Trophoblast cell (in vitro differentiated cells and primary cell): ENCODE measurements at regions not wholly inside any gene's neighbourhood (a gene's known extent, or its start where the extent isn't known, plus 50 kb on each side); places are given as distances from the start of the nearest gene placed in this dataset.

ENCODE experiments used
- DNase-seq, 2 donors: peaks; one replicate each; pipeline ENCODE4 v3.0.0-alpha.2; 2016
- H2AFZ ChIP-seq: 2 replicates; pipeline ENCODE4 v1.6.1; 2013; ENCODE audit warnings: low read length, moderate library complexity, mild to moderate bottlenecking; ENCODE audit not compliant: insufficient read depth, poor library complexity
- H2AK5ac ChIP-seq: 2 replicates; pipeline ENCODE4 v1.6.1; 2013; ENCODE audit warnings: mild to moderate bottlenecking, low read length
- H2BK120ac ChIP-seq: 2 replicates; pipeline ENCODE4 v1.6.1; 2013; ENCODE audit warnings: low read length, mild to moderate bottlenecking, moderate library complexity; ENCODE audit not compliant: insufficient read depth, poor library complexity
- H2BK12ac ChIP-seq: 2 replicates; pipeline ENCODE4 v1.6.1; 2013; ENCODE audit warnings: mild to moderate bottlenecking, low read length, moderate library complexity
- H2BK5ac ChIP-seq: 2 replicates; pipeline ENCODE4 v1.6.1; 2013; ENCODE audit warnings: low read length, low read depth, moderate library complexity, mild to moderate bottlenecking; ENCODE audit not compliant: poor library complexity
- H3K14ac ChIP-seq: 2 replicates; pipeline ENCODE4 v1.6.1; 2013; ENCODE audit warnings: mild to moderate bottlenecking, low read length
- H3K18ac ChIP-seq: 2 replicates; pipeline ENCODE4 v1.6.1; 2013; ENCODE audit warnings: mild to moderate bottlenecking, low read length
- H3K23ac ChIP-seq: 2 replicates; pipeline ENCODE4 v1.6.1; 2013; ENCODE audit warnings: low read length
- H3K27ac ChIP-seq: 2 replicates; pipeline ENCODE4 v1.5.1; 2013; ENCODE audit warnings: low read depth, mild to moderate bottlenecking, inconsistent platforms, low read length, moderate library complexity
- H3K27me3 ChIP-seq: 2 replicates; pipeline ENCODE4 v1.6.1; 2013; ENCODE audit warnings: inconsistent platforms, mild to moderate bottlenecking, low read length, moderate library complexity; ENCODE audit not compliant: insufficient read depth
- H3K36me3 ChIP-seq, 2 experiments: 1 replicate in 1 of 2; 2 replicates in 1 of 2; pipeline ENCODE4 v1.6.1; 2013; ENCODE audit warnings: low read length in 2 of 2, mild to moderate bottlenecking in 2 of 2, moderate library complexity in 1 of 2; ENCODE audit not compliant: insufficient read depth in 2 of 2, control insufficient read depth in 1 of 2
- H3K4ac ChIP-seq: 2 replicates; pipeline ENCODE4 v1.6.1; 2013; ENCODE audit warnings: low read depth, mild to moderate bottlenecking, low read length, moderate library complexity
- H3K4me1 ChIP-seq, 2 experiments: 1 replicate in 1 of 2; 2 replicates in 1 of 2; pipeline ENCODE4 v1.6.1; 2013; ENCODE audit warnings: low read length in 2 of 2, mild to moderate bottlenecking in 2 of 2, moderate library complexity in 1 of 2; ENCODE audit not compliant: insufficient read depth in 2 of 2, control insufficient read depth in 1 of 2
- H3K4me2 ChIP-seq: 2 replicates; pipeline ENCODE4 v1.6.1; 2013; ENCODE audit warnings: inconsistent platforms, mild to moderate bottlenecking, low read length, moderate library complexity
- H3K4me3 ChIP-seq: 2 replicates; pipeline ENCODE4 v1.5.1; 2013; ENCODE audit warnings: mild to moderate bottlenecking, low read depth, low read length, inconsistent platforms
- H3K79me1 ChIP-seq: one replicate; pipeline ENCODE4 v1.6.1; 2013; ENCODE audit warnings: low read length
- H3K79me2 ChIP-seq: 2 replicates; pipeline ENCODE4 v1.6.1; 2013; ENCODE audit warnings: low read length, mild to moderate bottlenecking; ENCODE audit not compliant: control insufficient read depth, insufficient read depth, poor library complexity
- H3K9ac ChIP-seq: 2 replicates; pipeline ENCODE4 v1.6.1; 2013; ENCODE audit warnings: mild to moderate bottlenecking, low read length
- H3K9me3 ChIP-seq: 2 replicates; pipeline ENCODE4 v1.6.1; 2013; ENCODE audit warnings: low read depth, mild to moderate bottlenecking, control low read depth, inconsistent platforms, low read length; ENCODE audit not compliant: insufficient read depth
- H4K12ac ChIP-seq: 2 replicates; pipeline ENCODE4 v1.6.1; 2013; ENCODE audit warnings: low read depth, mild to moderate bottlenecking, low read length, moderate library complexity
- H4K8ac ChIP-seq: 2 replicates; pipeline ENCODE4 v1.6.1; 2013; ENCODE audit warnings: low read depth, mild to moderate bottlenecking, low read length, moderate library complexity
- H4K91ac ChIP-seq: one replicate; pipeline ENCODE4 v1.6.1; 2013; ENCODE audit warnings: low read depth, mild to moderate bottlenecking, low read length, moderate library complexity
- WGBS: extraction: QIAGEN DNeasy Blood & Tissue Kit; methylation state at CpG from one replicate; pipeline ENCODE4 v1.1.7; 2013; ENCODE audit warnings: missing lambda C conversion rate; ENCODE audit not compliant: insufficient read length, insufficient coverage; ENCODE audit errors: extremely low coverage; 5-methylcytosine and 5-hydroxymethylcytosine counted together

DNA sequence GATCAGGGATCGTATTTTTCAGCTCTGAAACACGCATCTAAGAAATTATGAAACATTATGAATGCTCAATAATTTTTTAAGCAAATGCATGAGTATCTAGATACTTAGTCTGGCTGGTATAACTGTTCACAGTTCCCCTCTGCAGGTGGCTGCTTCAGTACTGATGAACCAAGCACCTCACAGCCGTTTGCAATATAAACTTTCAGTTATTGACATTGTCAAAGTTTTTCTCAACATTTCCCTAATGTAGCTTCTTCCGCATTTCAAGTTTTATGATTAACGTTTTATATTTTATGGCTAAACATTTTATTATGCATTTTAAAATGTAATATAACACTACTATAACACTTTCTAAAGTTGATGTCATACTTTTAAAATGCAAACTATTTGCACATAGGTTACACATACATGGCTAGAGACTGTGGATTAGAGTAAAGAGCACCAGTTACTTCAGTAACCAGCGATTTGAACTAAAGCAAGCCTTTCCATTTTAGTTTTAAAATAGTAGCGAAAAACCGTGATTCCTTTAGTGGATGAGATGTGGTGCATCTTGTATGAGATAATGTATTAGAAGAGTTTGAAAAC lies 495.4 kb downstream of the XIRP2 start:
- Histone ChIP-seq H3K4me2 (no peak overlapping the region), H3K9me3 (no peaks in the 10 kb centered on the region), H3K4me3 (no peak overlapping the region), H4K91ac (no peak overlapping the region), H3K9ac (no peak overlapping the region), H2BK5ac (no peak overlapping the region), H2BK12ac (no peak overlapping the region), H3K23ac (no peak overlapping the region), H2AFZ (no peak overlapping the region), H3K36me3 (no peaks in the 10 kb centered on the region), H3K27me3 (no peaks in the 10 kb centered on the region), H3K27ac (no peak overlapping the region), H2AK5ac (no peak overlapping the region), H2BK120ac (no peak overlapping the region), H3K18ac (no peak overlapping the region), H4K8ac (no peak overlapping the region), H3K14ac (no peak overlapping the region), H3K4ac (no peak overlapping the region), H3K79me1 (no peaks in the 10 kb centered on the region), H3K4me1 (no peaks in the 10 kb centered on the region), H4K12ac (no peak overlapping the region), H3K79me2 (no peaks in the 10 kb centered on the region)
- no peak for DNase-seq
- WGBS: no CpG with 5 or more reads among the region's 8 CpGs

- Histone ChIP-seq H2BK5ac (no peak overlapping the region), H3K18ac (no peak overlapping the region), H3K9ac (no peak overlapping the region), H2AFZ (no peak overlapping the region), H3K79me1 (no peaks in the 10 kb centered on the region), H3K27me3 (no peaks in the 10 kb centered on the region), H3K4ac (no peak overlapping the region), H3K4me1 (no peaks in the 10 kb centered on the region), H3K14ac (no peak overlapping the region), H4K8ac (no peak overlapping the region), H3K79me2 (no peaks in the 10 kb centered on the region), H4K12ac (no peak overlapping the region), H2BK12ac (no peak overlapping the region), H2BK120ac (no peak overlapping the region), H4K91ac (no peak overlapping the region), H3K36me3 (no peaks in the 10 kb centered on the region), H3K23ac (no peak overlapping the region), H3K27ac (no peak overlapping the region), H3K4me2 (no peak overlapping the region), H3K4me3 (no peak overlapping the region), H3K9me3 (no peaks in the 10 kb centered on the region), H2AK5ac (no peak overlapping the region)
- WGBS: no CpG with 5 or more reads among the region's 2 CpGs
- no peak for DNase-seq
Measured at GRCh38 chr2:167381349-167381748, 493.1 kb downstream of the XIRP2 start.

GRCh38 chr2:167380555-167380954 lies 492.3 kb downstream of the XIRP2 start:
- H2BK120ac ChIP-seq: no peak overlapping the region
- no peak overlapping the region for H4K12ac ChIP-seq
- no peaks in the 10 kb centered on the region for H3K27me3 ChIP-seq
- no peak overlapping the region for H3K23ac ChIP-seq
- no peak overlapping the region for H2BK12ac ChIP-seq
- no peak overlapping the region for H2AFZ ChIP-seq
- no peak overlapping the region for H3K4ac ChIP-seq
- no CpG with 5 or more reads among the region's 4 CpGs for WGBS
- H3K79me1 ChIP-seq: no peaks in the 10 kb centered on the region
- no peak overlapping the region for H3K4me2 ChIP-seq
- no peak overlapping the region for H2AK5ac ChIP-seq
- no peak overlapping the region for H3K4me3 ChIP-seq
- no peak overlapping the region for H3K9ac ChIP-seq
- H3K4me1 ChIP-seq: no peaks in the 10 kb centered on the region
- H3K14ac ChIP-seq: no peak overlapping the region
- H3K79me2 ChIP-seq: no peaks in the 10 kb centered on the region
- H3K27ac ChIP-seq: no peak overlapping the region
- H2BK5ac ChIP-seq: no peak overlapping the region
- no peaks in the 10 kb centered on the region for H3K9me3 ChIP-seq
- no peaks in the 10 kb centered on the region for H3K36me3 ChIP-seq
- H4K91ac ChIP-seq: no peak overlapping the region
- H4K8ac ChIP-seq: no peak overlapping the region
- no peak for DNase-seq
- H3K18ac ChIP-seq: no peak overlapping the region

GRCh38 chr2:167380094-167380493 lies 491.8 kb downstream of the XIRP2 start:
- no peaks in the 10 kb centered on the region for H3K79me2 ChIP-seq
- H3K4me2 ChIP-seq: no peak overlapping the region
- no peak overlapping the region for H3K14ac ChIP-seq
- H3K9me3 ChIP-seq: no peaks in the 10 kb centered on the region
- no peak overlapping the region for H2BK5ac ChIP-seq
- H3K79me1 ChIP-seq: no peaks in the 10 kb centered on the region
- H3K4ac ChIP-seq: no peak overlapping the region
- H2BK12ac ChIP-seq: no peak overlapping the region
- no peak overlapping the region for H3K23ac ChIP-seq
- no peak overlapping the region for H3K4me3 ChIP-seq
- no peaks in the 10 kb centered on the region for H3K36me3 ChIP-seq
- no peak overlapping the region for H3K27ac ChIP-seq
- DNase-seq: no peak
- H4K8ac ChIP-seq: no peak overlapping the region
- H4K12ac ChIP-seq: no peak overlapping the region
- H2BK120ac ChIP-seq: no peak overlapping the region
- no peak overlapping the region for H3K18ac ChIP-seq
- no CpG with 5 or more reads among the region's 2 CpGs for WGBS
- H2AFZ ChIP-seq: no peak overlapping the region
- H3K27me3 ChIP-seq: no peaks in the 10 kb centered on the region
- no peak overlapping the region for H4K91ac ChIP-seq
- no peak overlapping the region for H2AK5ac ChIP-seq
- H3K4me1 ChIP-seq: no peaks in the 10 kb centered on the region
- H3K9ac ChIP-seq: no peak overlapping the region
